ENCODE measurements at regions not wholly inside any gene's neighbourhood (a gene's known extent, or its start where the extent isn't known, plus 50 kb on each side); places are given as distances from the start of the nearest gene placed in this dataset.
A peak's percentile ranks its signal among the peaks of the same experiment; 100 is the strongest.

- intact Hi-C loops (cut with DNase I): no loop called here
- Histone ChIP-seq H3K27me3 (no peaks in the 10 kb centered on the region), H3K9me3 (no peaks in the 10 kb centered on the region), H3K36me3 (no peaks in the 10 kb centered on the region), H3K9ac (ENCODE audit: low read depth in 2 of 2, low read length in 2 of 2) (no peak overlapping the region), H3K4me3 (no peak overlapping the region), H3K27ac (no peak overlapping the region), H3K4me1 (no peaks in the 10 kb centered on the region)
- TF ChIP-seq, protein P1, sequence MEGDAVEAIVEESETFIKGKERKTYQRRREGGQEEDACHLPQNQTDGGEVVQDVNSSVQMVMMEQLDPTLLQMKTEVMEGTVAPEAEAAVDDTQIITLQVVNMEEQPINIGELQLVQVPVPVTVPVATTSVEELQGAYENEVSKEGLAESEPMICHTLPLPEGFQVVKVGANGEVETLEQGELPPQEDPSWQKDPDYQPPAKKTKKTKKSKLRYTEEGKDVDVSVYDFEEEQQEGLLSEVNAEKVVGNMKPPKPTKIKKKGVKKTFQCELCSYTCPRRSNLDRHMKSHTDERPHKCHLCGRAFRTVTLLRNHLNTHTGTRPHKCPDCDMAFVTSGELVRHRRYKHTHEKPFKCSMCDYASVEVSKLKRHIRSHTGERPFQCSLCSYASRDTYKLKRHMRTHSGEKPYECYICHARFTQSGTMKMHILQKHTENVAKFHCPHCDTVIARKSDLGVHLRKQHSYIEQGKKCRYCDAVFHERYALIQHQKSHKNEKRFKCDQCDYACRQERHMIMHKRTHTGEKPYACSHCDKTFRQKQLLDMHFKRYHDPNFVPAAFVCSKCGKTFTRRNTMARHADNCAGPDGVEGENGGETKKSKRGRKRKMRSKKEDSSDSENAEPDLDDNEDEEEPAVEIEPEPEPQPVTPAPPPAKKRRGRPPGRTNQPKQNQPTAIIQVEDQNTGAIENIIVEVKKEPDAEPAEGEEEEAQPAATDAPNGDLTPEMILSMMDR (IDR thresholded peaks at IDR 0.05): no peak
- no peak for DNase-seq
Observed at GRCh38 chrX:124209792-124210576, 122.5 kb upstream of the TEX13D start.

- Histone ChIP-seq H3K27ac (no peak overlapping the region), H3K9me3 (no peaks in the 10 kb centered on the region), H3K4me1 (no peaks in the 10 kb centered on the region), H3K27me3 (no peaks in the 10 kb centered on the region), H3K9ac (ENCODE audit: low read depth in 2 of 2, low read length in 2 of 2) (no peak overlapping the region), H3K4me3 (no peak overlapping the region), H3K36me3 (no peaks in the 10 kb centered on the region)
- TF ChIP-seq, protein P1 (IDR thresholded peaks at IDR 0.05): peak; percentile 27
- no peak for DNase-seq
- intact Hi-C loops (cut with DNase I): no loop called here
Observed at GRCh38 chrX:124211312-124211942, 121.0 kb upstream of the TEX13D start.

GRCh38 chrX:124212622-124213021 lies 119.8 kb upstream of the TEX13D start:
- TF ChIP-seq, protein P1 (IDR thresholded peaks at IDR 0.05): no peak
- H3K27me3 ChIP-seq: no peaks in the 10 kb centered on the region
- no peaks in the 10 kb centered on the region for H3K9me3 ChIP-seq
- intact Hi-C loops (cut with DNase I): no loop called here
- H3K4me3 ChIP-seq: no peak overlapping the region
- H3K36me3 ChIP-seq: no peaks in the 10 kb centered on the region
- no peak overlapping the region for H3K9ac ChIP-seq (ENCODE audit: low read depth in 2 of 2, low read length in 2 of 2)
- H3K27ac ChIP-seq: no peak overlapping the region
- DNase-seq: no peak
- H3K4me1 ChIP-seq: no peaks in the 10 kb centered on the region

DNA sequence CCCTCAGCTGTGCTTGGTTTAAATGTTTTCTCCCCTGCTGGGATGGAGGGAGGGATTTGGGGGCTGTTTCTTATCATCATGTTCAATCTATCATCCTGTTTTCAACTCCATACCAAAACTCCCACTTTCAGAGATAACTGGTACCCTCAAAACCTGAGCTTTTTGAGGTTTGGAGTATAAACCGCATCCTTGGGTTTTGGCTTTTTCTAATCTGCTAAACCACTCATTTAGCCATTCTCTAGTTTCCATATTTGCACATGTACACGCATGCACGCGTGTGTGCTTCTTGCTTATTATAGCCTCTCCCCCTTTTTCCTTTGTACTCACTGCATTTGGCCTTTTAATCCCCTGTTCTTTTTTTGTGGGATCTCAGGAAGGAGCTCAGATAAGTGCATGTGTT lies 116.7 kb upstream of the TEX13D start:
- intact Hi-C loops (cut with DNase I): no loop called here
- Histone ChIP-seq H3K27ac (no peak overlapping the region), H3K4me1 (no peaks in the 10 kb centered on the region), H3K36me3 (no peaks in the 10 kb centered on the region), H3K4me3 (no peak overlapping the region), H3K27me3 (no peaks in the 10 kb centered on the region), H3K9me3 (no peaks in the 10 kb centered on the region), H3K9ac (ENCODE audit: low read depth in 2 of 2, low read length in 2 of 2) (no peak overlapping the region)
- TF ChIP-seq, protein P1 (IDR thresholded peaks at IDR 0.05): no peak
- no peak for DNase-seq

GRCh38 chrX:124216396-124217115 lies 115.9 kb upstream of the TEX13D start:
- Histone ChIP-seq H3K27ac (no peak overlapping the region), H3K27me3 (no peaks in the 10 kb centered on the region)
- intact Hi-C loops (cut with DNase I): no loop called here

More at GRCh38 chrX:124216396-124217115, 115.9 kb upstream of the TEX13D start:
- TF ChIP-seq, protein P1 (IDR thresholded peaks at IDR 0.05): no peak
- DNase-seq: no peak
- no peaks in the 10 kb centered on the region for H3K36me3 ChIP-seq
- H3K4me3 ChIP-seq: no peak overlapping the region
- H3K4me1 ChIP-seq: no peaks in the 10 kb centered on the region
- H3K9ac ChIP-seq (ENCODE audit: low read depth in 2 of 2, low read length in 2 of 2): no peak overlapping the region
- no peaks in the 10 kb centered on the region for H3K9me3 ChIP-seq

Data from colonic mucosa (tissue), 4 donors.